HG03521 (cell line): ENCODE measurements at regions not wholly inside any gene's neighbourhood (a gene's known extent, or its start where the extent isn't known, plus 50 kb on each side); places are given as distances from the start of the nearest gene placed in this dataset.
"Not testable (repeated sequence)": the region's sequence is repeated elsewhere in the genome, so short reads cannot be mapped to it uniquely, and the experiment has no call there.

ENCODE experiments used
- ATAC-seq: cut with Tn5 transposase; IDR thresholded peaks from one replicate; pipeline ENCODE4 v1.9.1; 2021; ENCODE audit warnings: mild to moderate bottlenecking, moderate library complexity; ENCODE audit not compliant: unreplicated experiment

DNA sequence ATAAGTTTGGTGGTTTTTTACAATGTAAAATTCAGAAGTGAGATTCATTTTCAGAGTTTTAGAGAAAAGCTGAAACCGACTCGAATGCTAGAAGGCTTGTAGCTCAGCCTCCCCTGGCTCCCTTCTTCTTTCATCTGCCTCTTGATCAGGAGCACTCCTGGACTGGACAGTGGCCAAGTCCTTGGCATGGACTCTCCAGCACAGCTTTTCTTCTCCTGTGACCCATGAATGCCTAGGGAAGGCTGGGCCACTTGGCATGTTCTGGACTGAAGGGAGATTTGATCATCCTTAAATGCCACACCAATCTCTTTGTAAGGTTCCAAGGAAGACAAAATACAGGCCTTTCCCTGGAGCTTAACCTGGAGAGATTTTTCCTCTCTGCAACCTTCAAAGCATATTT is 384.0 kb upstream of the SASH1 start:
- ATAC-seq: no peak

- no peak for ATAC-seq
Measured at GRCh38 chr6:147961481-147962141, 381.0 kb upstream of the SASH1 start.

GRCh38 chr6:147965448-147965847 is 377.2 kb upstream of the SASH1 start:
- ATAC-seq: not testable (repeated sequence)

DNA sequence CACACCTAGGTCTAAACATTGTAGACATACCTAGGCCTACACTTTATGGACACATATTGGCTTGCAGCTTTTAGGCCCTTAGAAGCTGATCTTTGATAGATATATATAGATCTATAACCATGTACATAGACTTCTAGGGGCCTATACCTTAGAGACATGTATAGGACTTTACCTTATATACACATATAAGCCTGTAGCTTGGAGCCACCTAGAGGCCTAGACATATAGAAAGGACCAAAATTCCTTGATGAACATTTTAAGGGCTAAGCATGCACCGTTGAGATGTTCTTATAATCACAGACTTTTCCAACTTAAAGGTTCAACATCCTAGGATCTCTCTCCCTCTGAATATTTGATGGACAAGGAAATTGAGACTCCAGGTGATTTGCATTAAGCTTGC is 371.7 kb upstream of the SASH1 start:
- ATAC-seq: no peak

DNA sequence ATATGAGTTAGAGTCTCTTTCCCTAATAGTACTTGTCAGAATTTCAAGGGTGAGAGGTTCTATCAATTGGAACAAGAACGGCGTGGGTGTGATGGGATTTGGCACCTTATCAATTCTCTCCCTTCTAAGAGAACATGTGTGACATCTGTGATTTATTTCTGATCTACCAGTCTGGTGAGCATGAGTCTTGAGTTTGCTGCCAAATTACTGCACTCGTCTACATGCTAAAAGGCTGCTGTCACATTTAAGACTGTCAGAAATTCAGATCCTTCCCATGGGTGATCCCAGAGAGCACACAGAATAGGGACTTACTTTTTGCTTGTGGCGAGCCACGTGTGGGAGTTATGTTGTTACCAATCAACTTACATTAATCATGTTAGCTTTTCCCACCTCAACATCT is 370.2 kb upstream of the SASH1 start:
- ATAC-seq: no peak

GRCh38 chr6:147973806-147974205 is 368.8 kb upstream of the SASH1 start:
- ATAC-seq: no peak

- ATAC-seq: no peak
Measured at GRCh38 chr6:147974376-147974775, 368.3 kb upstream of the SASH1 start.

GRCh38 chr6:147977851-147978465 is 364.7 kb upstream of the SASH1 start:
- no peak for ATAC-seq

DNA sequence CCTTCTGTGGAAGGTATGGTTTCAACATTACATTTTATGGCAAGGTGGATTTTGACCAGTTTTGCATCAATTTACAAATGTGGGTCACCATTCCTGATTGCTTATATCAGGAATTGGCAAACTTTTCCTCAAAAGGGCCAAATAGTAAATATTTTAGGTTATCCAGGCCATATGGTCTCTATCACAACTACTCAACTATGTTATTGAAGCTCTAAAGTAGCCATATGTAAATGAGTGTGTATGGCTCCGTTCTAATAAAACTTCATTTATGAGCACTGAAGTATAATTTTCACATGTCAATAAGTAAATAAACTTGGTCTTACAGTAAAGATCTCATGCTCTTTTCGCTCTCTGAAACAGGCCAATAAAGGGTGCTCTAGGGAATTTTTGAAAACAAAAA is 362.7 kb upstream of the SASH1 start:
- ATAC-seq: no peak

DNA sequence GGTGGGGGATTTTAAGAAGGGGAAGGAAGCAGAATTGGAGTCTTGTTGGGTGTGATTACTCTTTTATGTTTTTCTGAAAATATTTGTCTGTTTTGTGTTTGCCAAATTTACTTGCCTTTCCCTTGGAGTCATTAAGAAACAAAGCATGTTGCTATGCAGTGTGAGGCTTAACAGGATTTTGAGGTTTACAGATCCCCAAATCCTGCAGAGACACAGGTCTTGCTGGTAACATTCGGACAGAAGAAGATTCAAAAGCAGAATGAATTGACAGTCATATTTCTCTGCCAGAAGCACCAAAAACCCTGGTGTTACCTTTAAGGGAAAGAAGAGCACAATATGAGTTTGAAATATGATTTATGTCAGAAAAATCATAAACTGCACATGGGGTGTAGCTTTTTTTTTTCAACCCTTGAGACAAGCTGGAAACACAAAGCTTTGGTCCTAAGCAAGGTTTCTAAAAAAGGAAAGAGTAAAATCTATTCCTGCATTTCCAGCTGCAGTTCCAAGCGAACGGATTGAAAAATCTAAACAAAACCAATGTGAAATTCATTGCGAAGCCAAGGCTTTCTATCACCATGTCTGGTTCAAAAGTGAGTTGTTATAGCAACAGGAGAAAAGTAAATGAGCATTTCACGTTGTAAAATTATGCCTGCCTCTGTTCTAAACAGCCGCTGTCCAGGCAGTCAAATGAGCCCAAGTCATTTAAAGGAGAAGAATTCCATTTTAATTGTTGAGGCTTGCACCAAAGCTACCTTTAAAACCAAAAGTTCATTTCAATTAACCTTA is 358.9 kb upstream of the SASH1 start:
- no peak for ATAC-seq

DNA sequence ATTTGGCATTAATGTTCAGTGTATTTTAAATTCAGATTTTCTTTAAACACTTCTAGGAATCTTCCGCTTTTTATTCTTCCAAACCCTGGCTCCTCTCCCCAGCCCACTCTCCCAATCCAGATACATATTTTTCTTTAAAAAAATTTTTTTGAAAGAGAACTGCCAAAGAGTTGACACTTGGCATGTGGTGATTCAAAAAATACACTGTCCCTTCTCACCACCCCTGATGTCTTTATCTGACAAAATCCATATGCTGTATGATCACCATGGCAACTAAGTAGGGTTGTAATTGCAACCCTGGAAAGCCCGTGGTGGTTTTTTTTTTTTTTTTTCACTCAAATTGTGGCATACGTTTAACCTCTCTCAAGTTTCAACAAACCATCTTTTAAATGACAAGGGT is 355.8 kb upstream of the SASH1 start:
- ATAC-seq: no peak

GRCh38 chr6:147990159-147990558 is 352.5 kb upstream of the SASH1 start:
- ATAC-seq: no peak

GRCh38 chr6:147991961-147992360 is 350.7 kb upstream of the SASH1 start:
- ATAC-seq: no peak

GRCh38 chr6:147999001-147999540 is 343.6 kb upstream of the SASH1 start:
- ATAC-seq: no peak

- no peak for ATAC-seq
Measured at GRCh38 chr6:148001844-148002642, 340.6 kb upstream of the SASH1 start.

GRCh38 chr6:148004651-148005050 is 338.0 kb upstream of the SASH1 start:
- ATAC-seq: no peak

- ATAC-seq: no peak
Measured at GRCh38 chr6:148005806-148006205, 336.8 kb upstream of the SASH1 start.

DNA sequence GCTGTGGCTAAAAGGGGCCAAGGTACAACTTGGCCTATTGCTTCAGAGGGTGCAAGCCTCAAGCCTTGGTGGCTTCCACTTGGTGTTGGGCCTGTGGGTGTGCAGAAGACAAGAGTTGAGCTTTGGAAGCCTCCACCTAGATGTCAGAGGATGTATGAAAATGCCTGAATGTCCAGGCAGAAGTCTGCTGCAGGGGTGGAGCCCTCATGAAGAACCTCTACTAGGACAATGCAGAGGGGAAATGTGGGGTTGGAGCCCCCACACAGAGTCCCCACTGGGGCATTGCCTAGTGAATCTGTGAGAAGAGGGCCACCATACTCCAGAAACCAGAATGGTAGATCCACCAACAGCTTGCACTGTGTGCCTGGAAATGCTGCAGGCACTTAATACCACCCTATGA is 332.1 kb upstream of the SASH1 start:
- ATAC-seq: not testable (repeated sequence)

DNA sequence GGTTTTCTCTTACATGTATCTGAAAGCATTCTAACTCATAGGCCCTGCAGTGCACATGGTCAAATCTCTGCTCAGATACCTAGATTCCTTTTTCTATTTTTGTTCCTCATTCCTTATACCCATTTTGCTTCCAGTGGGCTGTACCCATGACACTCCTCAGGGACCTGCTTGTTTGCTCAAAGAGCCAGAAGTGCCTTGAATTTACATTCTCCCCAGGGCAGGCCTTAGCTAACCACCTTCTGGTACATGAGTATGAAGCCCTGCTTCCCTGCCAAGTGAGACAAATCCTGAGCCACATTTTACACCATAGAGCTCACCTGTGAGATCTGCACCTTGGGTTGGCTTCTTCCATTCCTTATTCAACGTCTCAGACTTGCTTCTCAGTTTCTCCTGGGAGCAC is 326.6 kb upstream of the SASH1 start:
- ATAC-seq: no peak

DNA sequence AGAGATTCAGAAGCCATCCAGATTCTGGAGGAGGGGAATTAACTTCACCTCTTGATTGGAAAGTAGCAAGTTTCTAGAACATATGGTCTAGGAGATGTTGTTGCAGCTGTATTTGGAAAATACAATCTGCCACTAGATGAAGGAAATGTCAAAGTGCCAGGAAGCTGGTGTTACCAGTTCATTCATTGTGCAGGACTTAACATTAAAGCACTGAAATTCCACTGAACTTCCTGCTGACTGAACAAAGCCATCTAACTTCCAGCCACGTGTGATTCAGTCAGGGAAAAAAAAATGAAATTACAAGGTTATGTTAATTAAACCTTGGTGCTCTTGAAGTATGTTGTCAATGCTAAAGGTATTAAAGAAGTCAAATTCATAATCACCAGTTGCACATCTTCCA is 321.5 kb upstream of the SASH1 start:
- no peak for ATAC-seq

GRCh38 chr6:148021699-148022098 is 320.9 kb upstream of the SASH1 start:
- no peak for ATAC-seq
